ENCODE measurements at regions not wholly inside any gene's neighbourhood (a gene's known extent, or its start where the extent isn't known, plus 50 kb on each side); places are given as distances from the start of the nearest gene placed in this dataset.
"Not testable (repeated sequence)": the region's sequence is repeated elsewhere in the genome, so short reads cannot be mapped to it uniquely, and the experiment has no call there.

DNA sequence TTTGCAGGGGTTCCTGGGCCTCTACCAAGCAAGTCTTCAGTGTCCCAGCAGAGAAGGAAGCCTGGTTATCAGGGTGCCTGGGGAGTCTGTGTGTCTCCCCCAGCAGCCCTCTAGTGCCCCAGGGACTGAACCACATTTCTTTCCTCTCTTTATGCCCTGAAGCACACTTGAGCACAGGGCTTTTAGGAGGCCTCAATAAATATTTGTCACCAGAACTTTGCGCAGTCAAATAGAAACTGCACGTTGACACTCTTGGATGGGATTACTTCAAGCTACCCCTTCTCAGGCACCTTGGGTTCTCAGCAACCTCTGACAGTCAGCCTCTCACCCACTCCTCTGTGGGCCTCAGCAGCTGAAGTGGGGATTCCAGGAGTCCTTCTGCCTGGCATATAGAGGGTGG lies 226.6 kb upstream of the HES1 start:
- DNase-seq, result no peak

DNA sequence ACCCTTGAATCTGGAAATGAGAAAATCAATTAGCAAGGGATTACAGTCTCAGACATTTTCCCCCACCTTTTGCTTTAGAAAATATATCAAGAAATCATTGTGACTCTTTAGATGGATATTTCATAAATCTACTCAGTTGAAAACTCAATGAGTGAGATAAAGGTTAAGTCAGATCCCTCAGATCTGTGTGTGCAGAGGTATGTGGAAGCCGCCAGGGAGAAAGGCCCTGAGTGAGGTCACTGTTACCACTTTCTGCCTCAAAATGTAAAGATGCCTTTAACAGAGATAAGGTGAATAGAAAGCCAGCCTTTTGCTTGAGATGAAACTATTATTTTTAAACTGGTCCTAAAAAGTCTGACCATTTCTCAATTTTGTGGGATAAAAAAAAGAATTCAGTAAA lies 225.6 kb upstream of the HES1 start:
- no peak for DNase-seq

DNA sequence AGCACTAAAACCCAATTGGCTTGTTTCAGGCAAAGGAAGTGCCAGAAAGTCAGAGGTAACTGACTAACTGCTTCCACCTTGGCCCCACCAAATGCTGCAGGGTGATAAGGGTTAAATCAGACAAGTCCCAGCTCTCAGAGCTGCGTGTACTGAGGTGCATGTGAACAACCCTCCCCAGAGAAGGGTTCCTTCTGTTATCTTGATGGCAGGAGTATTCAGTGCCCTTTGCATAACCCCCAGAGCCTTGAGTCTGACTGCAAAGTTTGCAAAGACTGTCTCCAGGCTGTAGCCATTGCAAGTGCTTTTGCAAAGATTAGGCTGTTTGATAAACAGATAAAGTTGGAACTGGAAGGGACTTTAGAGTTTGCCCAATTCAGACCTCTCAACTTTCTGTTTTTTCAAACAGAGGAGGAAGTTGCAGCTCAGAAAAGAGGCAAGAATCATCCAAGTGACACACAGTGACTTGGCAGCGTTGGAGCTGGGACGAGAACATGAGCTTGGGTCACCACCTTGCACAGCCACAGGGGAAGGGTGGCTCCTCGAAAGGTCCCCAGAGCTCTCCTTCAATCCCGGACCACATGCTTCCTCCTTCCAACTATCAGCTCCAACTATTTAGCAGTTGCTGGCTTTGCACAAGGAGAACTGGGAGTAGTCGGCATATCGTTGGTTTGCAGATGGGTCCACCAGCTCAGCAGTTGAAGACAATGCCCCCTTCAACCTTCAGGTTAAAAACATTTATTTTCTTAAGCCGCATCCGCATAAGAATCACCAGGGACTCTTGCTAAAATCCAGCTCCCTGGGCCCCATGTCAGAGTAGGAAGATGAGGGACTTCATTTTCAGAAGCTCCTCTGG lies 224.8 kb upstream of the HES1 start:
- no peak for DNase-seq

DNA sequence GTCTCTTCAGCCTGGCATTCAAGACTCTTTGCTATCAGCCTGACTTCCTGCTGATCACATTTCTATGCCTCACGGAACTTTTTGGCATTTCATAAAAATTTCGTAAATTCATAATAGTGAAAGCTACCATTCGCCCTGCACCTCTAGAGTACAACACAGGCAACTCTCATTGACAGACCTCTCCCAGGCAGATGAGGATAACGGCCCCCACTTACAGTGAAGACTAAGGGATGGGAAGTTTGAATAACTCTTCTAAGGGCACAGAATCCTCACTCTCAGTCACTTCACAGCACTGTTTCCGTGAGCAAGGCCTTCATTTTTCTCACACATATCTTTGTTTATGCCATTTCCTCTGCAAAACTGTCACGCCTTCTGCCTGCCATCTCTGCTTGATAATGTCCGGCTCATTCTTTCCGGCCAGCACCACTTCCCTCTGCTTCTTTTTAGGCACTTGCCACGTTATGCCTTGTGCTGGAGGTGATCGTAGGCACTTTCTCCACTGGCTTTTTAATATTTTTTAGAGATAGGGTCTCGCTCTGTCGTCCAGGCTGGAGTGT lies 224.1 kb upstream of the HES1 start:
- DNase-seq, result no peak

DNA sequence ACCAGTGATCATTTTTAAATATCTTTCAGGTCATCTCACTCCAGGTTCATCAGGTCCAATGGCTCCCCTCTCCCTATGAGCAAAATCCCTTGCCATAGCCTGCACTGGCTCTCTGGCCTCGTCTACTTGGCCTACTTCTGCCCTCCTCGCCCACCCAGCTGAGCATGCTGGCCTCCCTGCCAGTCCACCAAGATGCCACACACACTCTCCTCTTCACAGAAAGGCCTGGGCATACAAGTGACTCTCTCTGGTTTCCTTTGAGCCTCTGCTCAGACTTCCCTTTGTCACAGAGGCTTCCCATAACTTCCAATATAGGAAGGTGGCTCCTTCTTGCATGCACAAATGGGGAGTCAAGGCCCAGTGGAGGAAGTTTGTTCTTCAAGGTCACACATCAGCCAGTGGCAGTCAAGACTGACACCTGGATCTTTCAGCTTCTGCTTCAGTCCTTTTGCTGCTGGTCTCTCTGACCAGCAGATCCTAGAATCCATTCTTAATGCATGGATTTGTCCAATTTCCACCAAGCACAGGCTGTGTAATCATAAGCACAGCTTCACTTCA lies 223.2 kb upstream of the HES1 start:
- DNase-seq, result no peak

DNA sequence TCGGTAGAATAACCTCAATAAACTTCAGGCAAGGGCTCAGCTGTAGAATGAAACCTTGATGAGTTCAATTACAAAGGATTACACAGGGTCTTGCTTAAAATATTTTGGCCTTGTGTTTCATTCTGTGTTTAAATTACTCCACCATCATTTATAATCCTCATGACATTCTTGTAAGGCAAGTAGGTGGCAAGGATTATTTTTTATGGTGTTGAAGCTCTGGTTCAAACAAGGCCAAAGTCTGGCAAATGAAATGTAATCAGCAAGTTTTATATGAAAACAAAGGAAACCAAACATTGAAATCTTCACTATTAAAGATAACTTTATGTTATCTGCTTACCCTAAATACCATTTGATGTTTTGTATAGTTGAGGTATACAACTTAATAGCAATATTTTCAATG lies 221.3 kb upstream of the HES1 start:
- DNase-seq, result no peak

DNA sequence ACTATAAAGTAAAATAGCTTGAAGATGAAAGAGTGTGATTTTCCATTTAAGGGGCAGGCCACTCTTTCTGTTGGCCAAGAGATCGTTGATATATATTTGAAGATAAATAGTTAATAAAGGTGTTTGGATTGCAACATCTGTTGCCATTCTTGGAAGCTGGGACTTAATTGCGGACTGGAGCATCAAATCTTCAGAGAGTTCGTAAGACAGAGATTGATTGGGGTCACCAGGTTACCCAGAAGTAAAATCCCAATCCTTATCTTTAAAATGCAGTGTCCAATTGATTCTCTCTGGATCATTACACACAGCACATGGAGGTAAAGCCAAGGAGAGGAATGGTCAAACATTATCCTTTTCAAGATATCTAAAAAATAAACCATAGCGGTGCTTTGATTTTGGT lies 220.8 kb upstream of the HES1 start:
- DNase-seq, result no peak

DNA sequence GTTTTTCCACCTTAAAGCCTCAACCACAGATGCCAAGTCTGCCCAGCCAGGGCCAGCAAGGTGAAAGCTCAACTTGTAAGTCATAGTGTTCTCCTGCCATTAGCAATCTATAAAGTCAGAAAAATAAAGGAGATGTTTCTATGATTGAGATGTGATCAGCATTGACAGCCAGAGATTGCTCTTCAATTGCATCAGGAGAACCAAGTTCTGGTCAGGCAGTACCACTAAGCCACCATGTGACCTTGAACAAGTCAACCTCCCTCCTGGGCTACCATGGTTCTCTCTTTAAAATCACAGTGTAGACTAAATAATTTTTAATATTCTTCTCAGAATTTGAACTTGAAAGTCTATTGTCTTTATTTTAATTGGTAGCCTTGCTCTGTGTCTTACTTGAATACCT lies 220.3 kb upstream of the HES1 start:
- no peak for DNase-seq

DNA sequence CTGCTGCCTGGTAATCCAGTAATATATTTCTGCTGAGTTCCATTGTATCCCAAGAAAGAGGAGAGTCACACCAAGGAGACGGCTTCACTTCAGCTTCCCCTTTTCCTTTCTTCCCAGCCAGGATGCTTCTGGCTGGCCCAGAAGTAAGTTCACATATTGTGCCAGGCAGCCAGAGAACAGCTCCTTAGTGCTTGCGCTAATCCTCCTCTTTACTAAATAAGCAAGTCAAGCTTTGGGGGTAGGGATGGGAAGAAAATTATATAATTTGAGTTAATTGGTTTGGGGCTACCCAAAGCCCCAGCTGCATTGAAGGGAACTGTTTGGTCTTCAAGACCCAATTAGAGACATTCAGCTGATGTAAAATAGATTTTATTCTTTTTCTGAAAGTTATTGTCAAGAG lies 218.8 kb upstream of the HES1 start:
- DNase-seq, result no peak

DNA sequence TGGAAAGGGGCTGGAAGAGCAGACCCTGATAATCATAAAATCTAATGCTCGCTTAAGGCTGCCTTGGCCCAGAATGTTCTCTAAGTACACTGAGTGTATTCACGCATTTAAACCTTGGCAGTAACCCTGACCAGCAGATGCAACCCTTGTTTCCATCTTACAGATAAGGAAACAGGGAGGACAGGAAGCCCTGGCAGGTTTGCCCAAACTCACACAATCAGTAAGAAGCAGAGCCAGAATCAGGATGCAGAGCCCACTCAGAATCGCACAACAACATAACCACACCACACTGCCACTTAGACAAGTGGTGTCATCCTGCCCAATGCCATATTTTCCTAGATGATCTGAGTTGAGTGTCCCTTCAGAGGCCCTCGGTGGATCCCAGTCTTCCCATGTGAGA lies 214.5 kb upstream of the HES1 start:
- DNase-seq, result no peak

DNA sequence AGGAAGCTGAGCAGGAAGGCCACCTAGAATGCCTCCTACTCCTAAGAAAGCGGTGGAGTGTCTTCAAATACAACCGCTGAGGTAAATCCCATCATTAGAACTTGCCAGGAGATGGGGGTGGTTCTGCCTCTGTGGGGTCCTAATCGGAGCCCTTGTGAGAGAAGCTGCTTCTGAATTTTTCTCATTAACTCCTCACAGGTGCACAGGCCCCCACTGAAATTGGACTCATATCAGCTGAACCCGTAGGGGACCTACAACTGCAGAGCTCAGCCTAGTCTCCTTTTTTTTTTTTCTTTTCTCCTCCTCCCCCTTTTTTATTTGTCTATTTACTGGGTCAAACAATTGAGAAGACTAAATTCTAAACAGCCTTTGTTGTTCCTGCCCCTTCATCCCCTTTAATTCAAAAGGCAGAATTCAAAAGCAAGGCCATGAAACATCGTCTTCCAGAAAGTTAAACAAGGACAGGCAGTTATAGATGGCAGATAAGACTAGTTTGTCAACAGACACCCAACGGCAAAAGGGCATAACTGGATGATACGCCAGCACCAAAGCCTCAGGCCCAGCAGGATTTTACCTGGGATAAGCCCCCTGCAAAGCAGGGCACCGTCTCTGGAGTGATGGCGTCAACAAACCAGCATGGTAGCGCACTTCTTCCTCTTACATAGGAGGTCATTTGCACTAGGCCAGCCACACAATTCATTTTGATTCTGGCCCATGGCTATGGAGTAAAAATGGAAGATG lies 213.7 kb upstream of the HES1 start:
- DNase-seq, result no peak

DNA sequence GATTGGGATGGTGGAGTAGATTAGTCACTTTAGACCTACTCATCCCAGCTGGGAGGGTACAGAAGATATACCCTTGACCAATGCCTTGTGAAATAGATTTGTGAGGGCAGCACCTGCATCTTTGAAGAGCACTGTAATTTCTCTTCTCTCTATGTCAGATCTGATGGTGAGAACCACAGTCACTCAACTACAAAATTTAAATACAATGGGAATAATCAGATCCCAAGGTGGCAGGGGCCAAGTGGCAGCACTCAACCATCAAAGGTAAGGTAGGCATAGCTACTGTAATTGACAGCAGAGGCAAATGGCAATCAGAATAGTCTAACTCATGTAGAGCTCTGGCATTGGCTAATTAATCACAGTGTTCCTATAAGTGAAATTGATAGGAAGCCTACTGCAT lies 212.0 kb upstream of the HES1 start:
- not testable (repeated sequence) for DNase-seq

DNA sequence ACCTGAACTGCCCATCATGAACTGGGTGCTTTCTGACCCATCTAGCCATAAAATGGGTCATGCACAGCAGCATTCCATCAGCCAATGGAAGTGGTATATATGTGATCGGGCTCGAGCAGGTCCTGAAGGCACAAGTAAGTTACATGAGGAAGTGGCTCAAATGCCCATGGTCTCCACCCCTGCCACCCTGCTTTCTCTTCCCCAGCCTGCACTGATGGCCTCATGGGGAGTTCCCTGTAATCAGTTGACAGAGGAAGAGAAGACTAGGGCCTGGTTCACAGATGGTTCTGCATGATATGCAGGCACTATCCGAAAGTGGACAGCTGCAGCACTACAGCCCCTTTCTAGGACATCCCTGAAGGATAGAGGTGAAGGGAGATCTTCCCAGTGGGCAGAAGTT lies 209.9 kb upstream of the HES1 start:
- DNase-seq, result not testable (repeated sequence)

DNA sequence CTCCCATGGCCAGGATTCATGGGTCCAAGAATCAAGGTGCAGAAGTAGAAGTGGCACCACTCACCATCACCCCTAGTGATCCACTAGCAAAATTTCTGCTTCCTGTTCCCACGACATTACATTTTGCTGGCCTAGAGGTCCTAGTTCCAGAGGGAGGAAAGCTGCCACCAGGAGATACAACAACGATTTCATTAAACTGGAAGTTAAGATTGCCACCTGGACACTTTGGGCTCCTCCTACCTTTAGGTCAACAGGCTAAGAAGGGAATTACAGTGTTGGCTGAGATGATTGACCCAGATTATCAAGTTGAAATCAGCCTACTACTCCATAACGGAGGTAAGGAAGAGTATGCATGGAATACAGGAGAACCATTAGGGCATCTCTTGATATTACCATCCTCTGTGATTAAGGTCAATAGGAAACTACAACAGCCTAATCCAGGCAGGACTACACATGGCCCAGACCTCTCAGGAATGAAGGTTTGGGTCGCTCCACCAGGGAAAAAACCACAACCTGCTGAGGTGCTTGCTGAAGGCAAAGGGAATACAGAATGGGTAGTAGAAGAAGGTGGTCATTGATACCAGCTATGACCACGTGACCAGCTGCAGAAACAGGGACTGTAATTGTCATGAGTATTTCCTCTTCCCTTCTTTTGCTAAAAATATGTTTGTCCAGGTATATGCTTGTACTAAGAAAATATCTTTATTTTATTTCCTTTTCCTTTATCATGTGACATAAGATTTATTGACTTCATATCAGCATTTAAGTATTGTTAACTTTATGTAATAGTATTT lies 208.3 kb upstream of the HES1 start:
- DNase-seq, result not testable (repeated sequence)

DNA sequence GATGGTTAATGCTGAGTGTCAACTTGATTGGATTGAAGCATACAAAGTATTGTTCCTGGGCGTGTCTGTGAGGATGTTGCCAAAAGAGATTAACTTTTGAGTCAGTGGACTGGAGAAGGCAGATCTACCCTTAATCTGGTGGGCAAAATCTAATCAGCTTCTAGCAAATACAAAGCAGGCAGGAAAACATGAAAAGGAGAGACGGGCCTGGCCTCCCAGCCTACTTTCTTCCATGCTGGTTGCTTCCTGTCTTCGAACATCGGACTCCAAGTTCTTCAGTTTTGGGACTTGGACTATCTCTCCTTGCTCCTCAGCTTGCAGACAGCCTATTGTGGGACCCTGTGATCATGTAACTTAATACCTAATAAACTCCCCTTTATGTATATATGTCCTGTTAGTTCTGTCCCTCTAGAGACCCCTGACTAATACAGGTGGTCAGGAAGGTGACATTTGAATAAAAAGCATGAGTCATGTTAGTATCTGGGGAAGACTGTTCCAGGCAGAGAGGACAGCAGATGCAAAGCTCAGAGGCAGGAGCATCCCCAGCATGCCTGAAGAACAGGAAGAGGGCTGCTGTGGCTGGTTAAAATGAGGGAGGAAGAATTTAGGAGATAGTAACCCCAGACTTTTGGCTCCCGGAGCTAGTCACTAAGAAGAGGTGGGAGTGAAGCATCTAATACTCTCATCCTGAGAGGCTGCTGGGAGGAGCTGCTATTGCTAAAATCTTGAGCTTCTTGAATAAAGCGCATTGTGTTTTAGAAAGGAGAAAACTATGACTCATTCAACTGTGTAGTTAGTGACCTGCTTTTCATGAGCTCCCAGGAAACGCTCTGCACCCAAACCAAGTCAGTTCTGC lies 207.4 kb upstream of the HES1 start:
- DNase-seq, result no peak

DNA sequence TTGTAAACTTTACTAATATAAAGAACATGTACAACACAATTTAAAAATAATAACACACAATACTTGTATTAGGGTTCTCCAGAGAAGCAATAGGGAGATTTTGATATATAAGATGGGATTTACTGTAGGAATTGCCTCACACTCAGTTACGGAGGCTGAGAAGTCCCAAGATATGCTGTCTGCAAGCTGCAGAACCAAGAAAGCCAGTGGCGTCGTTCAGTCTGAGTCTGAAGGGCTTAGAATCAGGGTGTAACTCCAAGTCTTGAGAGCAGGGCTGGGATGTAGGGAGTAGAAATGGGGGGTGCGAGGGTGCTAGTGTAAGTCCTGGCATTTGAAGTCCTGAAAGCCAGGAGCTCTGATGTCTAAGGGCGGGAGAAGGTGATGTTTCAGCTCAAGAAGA lies 206.6 kb upstream of the HES1 start:
- DNase-seq, result no peak

DNA sequence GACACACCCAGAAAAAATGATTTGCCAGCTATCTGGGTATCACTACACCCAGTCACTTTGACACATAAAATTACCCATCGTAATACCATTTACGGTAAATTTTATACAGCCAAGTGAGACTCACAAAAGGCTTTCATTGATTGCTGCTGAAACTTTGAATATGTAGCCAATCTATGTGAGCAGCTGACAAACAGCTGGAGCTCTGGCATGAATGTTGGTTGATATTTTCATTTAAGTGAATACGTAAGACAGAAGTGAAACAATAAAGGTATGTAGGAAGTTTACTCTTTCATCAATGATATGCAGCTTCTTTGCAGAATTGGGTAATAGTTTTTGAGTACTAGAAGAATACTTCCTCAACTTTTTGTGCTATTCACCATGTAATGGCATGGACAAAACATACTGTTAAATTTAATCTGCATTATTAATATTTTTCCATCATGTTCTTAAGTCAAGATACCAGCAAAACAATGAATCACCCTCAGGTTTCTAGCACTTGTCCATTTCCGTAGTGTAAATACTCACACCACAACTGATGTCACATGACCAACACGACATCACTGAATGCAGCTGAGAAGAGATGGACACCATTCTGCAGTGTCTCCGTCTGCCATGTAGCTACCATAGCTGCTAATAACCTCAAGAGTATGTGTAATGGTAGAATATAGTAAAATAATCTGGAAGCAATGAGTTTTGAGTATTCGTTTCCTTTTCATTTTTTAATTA lies 205.9 kb upstream of the HES1 start:
- no peak for DNase-seq

DNA sequence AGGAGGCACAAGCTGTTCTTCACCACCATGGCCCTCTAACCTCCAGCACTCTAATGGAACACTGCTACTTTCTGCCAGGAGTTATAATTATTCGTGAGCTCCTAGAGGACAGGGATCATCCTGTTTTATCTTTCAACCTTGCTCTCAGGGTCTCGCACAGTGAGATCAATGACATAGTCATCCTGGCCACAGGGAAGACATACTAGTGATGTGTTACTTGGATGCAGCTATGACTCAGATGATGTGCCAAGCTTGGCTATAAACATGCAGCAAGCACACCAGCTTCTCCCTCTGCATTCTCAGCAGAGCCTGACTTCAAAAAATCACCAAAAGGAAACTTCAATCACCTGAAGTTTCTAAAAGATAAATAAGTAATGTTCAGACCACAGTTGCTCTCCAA lies 203.8 kb upstream of the HES1 start:
- no peak for DNase-seq

DNA sequence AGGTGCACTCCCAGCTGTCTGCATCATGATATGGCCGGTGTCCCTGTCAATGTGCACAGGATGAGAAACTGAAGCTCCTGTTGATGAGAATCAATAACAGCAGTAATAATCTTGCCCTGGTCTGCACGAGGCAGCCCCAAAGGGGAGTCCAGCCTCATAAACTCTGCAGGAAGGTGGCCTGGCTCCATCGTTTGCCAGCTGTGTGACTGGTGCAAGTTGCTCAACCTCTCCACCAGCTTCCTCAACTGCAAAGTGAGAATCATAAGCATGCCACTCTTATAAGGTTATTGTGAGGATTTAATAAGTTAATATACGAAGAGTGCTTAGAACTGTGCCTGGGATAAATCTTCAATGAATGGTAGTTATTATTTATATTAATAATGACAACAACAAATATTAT lies 203.4 kb upstream of the HES1 start:
- DNase-seq, result no peak

DNA sequence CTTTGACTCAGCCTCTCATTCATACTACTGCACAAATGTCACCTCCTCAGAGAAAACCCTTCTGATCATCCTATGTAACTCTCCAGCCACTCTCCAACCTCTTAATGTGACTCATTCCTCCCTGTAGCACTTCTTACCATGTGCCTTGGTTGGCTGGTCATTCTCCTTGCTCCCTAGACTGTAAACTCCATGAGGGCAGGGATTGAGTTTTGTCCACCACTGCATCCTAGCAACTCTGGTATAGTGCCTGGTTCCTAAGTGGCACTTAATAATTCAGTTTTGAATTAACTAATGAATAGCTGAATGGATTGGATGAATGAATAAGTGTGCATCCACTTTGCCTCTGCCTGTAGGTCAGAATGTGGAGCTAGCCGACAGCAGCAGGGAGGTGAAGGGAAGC lies 202.5 kb upstream of the HES1 start:
- DNase-seq, result no peak

DNA sequence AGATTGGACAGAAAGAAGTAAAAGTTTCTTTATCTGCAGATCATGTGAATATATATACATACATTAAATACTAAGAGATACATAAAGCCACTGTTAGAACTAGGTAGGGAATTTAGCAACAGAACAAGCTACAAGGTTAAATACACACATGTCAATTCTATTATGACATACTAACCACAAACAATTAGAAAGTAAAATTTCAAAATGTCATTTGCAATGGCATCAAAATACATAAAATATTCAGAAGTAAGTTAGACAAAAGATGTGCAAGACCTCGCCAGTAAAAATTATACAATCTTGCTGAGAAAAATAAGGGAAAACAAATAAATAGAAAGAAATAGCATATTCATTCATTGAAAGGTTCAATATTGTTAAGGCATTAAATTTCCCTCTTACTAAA lies 200.0 kb upstream of the HES1 start:
- no peak for DNase-seq
